Activated T-cell treated with anti-CD3 and anti-CD28 coated beads, Interleukin-2, amount 50 U/mL, for 24 hours (primary cell): ENCODE measurements at regions not wholly inside any gene's neighbourhood (a gene's known extent, or its start where the extent isn't known, plus 50 kb on each side); places are given as distances from the start of the nearest gene placed in this dataset.

Experiments used
- DNase-seq: peaks from one replicate; pipeline ENCODE4 v3.0.0-alpha.2; 2020
- H3K27ac Mint-ChIP-seq: 2 replicates; pipeline ENCODE4 v1.8.0; 2020; ENCODE audit warnings: mild to moderate bottlenecking, mixed read lengths
- H3K27me3 Mint-ChIP-seq: 2 replicates; pipeline ENCODE4 v1.8.0; 2020; ENCODE audit warnings: mixed read lengths
- H3K36me3 Mint-ChIP-seq: 2 replicates; pipeline ENCODE4 v1.8.0; 2020; ENCODE audit warnings: low read depth, mixed read lengths
- H3K4me1 Mint-ChIP-seq: 2 replicates; pipeline ENCODE4 v1.8.0; 2020; ENCODE audit warnings: low read depth, mixed read lengths
- H3K4me3 Mint-ChIP-seq: 2 replicates; pipeline ENCODE4 v1.8.0; 2020; ENCODE audit warnings: mild to moderate bottlenecking, moderate library complexity, mixed read lengths
- H3K9me3 Mint-ChIP-seq: 2 replicates; pipeline ENCODE4 v1.8.0; 2020; ENCODE audit warnings: mixed read lengths

GRCh38 chr2:187136646-187137045 lies 287.7 kb upstream of the ZSWIM2 start:
- Mint-ChIP-seq H3K36me3 (no peaks in the 10 kb centered on the region), H3K27me3 (no peaks in the 10 kb centered on the region)

GRCh38 chr2:187134306-187134705 lies 285.3 kb upstream of the ZSWIM2 start:
- no peaks in the 10 kb centered on the region for H3K9me3 Mint-ChIP-seq
- H3K27ac Mint-ChIP-seq = no peak overlapping the region
- no peaks in the 10 kb centered on the region for H3K4me1 Mint-ChIP-seq
- H3K36me3 Mint-ChIP-seq = no peaks in the 10 kb centered on the region
- no peak for DNase-seq
- H3K4me3 Mint-ChIP-seq = no peak overlapping the region
- H3K27me3 Mint-ChIP-seq = no peaks in the 10 kb centered on the region

More at GRCh38 chr2:187136646-187137045, 287.7 kb upstream of the ZSWIM2 start:
- Mint-ChIP-seq H3K9me3 (no peaks in the 10 kb centered on the region), H3K27ac (no peak overlapping the region), H3K4me1 (no peaks in the 10 kb centered on the region), H3K4me3 (no peak overlapping the region)
- DNase-seq = no peak

- DNase-seq = no peak
- Mint-ChIP-seq H3K27me3 (no peaks in the 10 kb centered on the region), H3K36me3 (no peaks in the 10 kb centered on the region), H3K4me3 (no peak overlapping the region), H3K27ac (no peak overlapping the region), H3K4me1 (no peaks in the 10 kb centered on the region), H3K9me3 (no peaks in the 10 kb centered on the region)
Measured at GRCh38 chr2:187129868-187130267, 280.9 kb upstream of the ZSWIM2 start.

GRCh38 chr2:187129306-187129705 lies 280.3 kb upstream of the ZSWIM2 start:
- H3K4me3 Mint-ChIP-seq = no peak overlapping the region
- no peak for DNase-seq

GRCh38 chr2:187126247-187127005 lies 277.5 kb upstream of the ZSWIM2 start:
- Mint-ChIP-seq H3K27me3 (no peaks in the 10 kb centered on the region), H3K36me3 (no peaks in the 10 kb centered on the region), H3K4me1 (no peaks in the 10 kb centered on the region), H3K9me3 (no peaks in the 10 kb centered on the region), H3K4me3 (no peak overlapping the region), H3K27ac (no peak overlapping the region)
- DNase-seq = no peak

More at GRCh38 chr2:187129306-187129705, 280.3 kb upstream of the ZSWIM2 start:
- Mint-ChIP-seq H3K36me3 (no peaks in the 10 kb centered on the region), H3K27ac (no peak overlapping the region), H3K4me1 (no peaks in the 10 kb centered on the region), H3K27me3 (no peaks in the 10 kb centered on the region), H3K9me3 (no peaks in the 10 kb centered on the region)

GRCh38 chr2:187125318-187125717 lies 276.3 kb upstream of the ZSWIM2 start:
- Mint-ChIP-seq H3K4me1 (no peaks in the 10 kb centered on the region), H3K9me3 (no peaks in the 10 kb centered on the region), H3K27me3 (no peaks in the 10 kb centered on the region), H3K36me3 (no peaks in the 10 kb centered on the region), H3K4me3 (no peak overlapping the region), H3K27ac (no peak overlapping the region)
- no peak for DNase-seq

- no peaks in the 10 kb centered on the region for H3K9me3 Mint-ChIP-seq
- no peak for DNase-seq
- no peaks in the 10 kb centered on the region for H3K4me1 Mint-ChIP-seq
Measured at GRCh38 chr2:187124529-187124928, 275.6 kb upstream of the ZSWIM2 start.

GRCh38 chr2:187118331-187119099 lies 269.5 kb upstream of the ZSWIM2 start:
- H3K27me3 Mint-ChIP-seq = no peaks in the 10 kb centered on the region
- no peaks in the 10 kb centered on the region for H3K4me1 Mint-ChIP-seq
- no peak for DNase-seq
- H3K4me3 Mint-ChIP-seq = no peak overlapping the region
- no peaks in the 10 kb centered on the region for H3K9me3 Mint-ChIP-seq
- H3K36me3 Mint-ChIP-seq = no peaks in the 10 kb centered on the region
- H3K27ac Mint-ChIP-seq = no peak overlapping the region

More at GRCh38 chr2:187124529-187124928, 275.6 kb upstream of the ZSWIM2 start:
- Mint-ChIP-seq H3K4me3 (no peak overlapping the region), H3K36me3 (no peaks in the 10 kb centered on the region), H3K27me3 (no peaks in the 10 kb centered on the region), H3K27ac (no peak overlapping the region)

- DNase-seq = no peak
- Mint-ChIP-seq H3K36me3 (no peaks in the 10 kb centered on the region), H3K9me3 (no peaks in the 10 kb centered on the region), H3K27me3 (no peaks in the 10 kb centered on the region), H3K4me3 (no peak overlapping the region), H3K4me1 (no peaks in the 10 kb centered on the region), H3K27ac (no peak overlapping the region)
Measured at GRCh38 chr2:187117483-187117882, 268.5 kb upstream of the ZSWIM2 start.

- Mint-ChIP-seq H3K27ac (no peak overlapping the region), H3K27me3 (no peaks in the 10 kb centered on the region), H3K4me1 (no peaks in the 10 kb centered on the region), H3K9me3 (no peaks in the 10 kb centered on the region), H3K4me3 (no peak overlapping the region), H3K36me3 (no peaks in the 10 kb centered on the region)
- no peak for DNase-seq
Measured at GRCh38 chr2:187115627-187116026, 266.7 kb upstream of the ZSWIM2 start.

GRCh38 chr2:187107001-187107400 lies 258.0 kb upstream of the ZSWIM2 start:
- DNase-seq = no peak
- H3K27me3 Mint-ChIP-seq = no peaks in the 10 kb centered on the region

GRCh38 chr2:187105218-187105617 lies 256.2 kb upstream of the ZSWIM2 start:
- Mint-ChIP-seq H3K9me3 (no peaks in the 10 kb centered on the region), H3K4me1 (no peaks in the 10 kb centered on the region), H3K27ac (no peak overlapping the region), H3K27me3 (no peaks in the 10 kb centered on the region), H3K36me3 (no peaks in the 10 kb centered on the region), H3K4me3 (no peak overlapping the region)
- no peak for DNase-seq

More at GRCh38 chr2:187107001-187107400, 258.0 kb upstream of the ZSWIM2 start:
- no peak overlapping the region for H3K4me3 Mint-ChIP-seq
- no peak overlapping the region for H3K27ac Mint-ChIP-seq
- no peaks in the 10 kb centered on the region for H3K36me3 Mint-ChIP-seq
- H3K9me3 Mint-ChIP-seq = no peaks in the 10 kb centered on the region
- H3K4me1 Mint-ChIP-seq = no peaks in the 10 kb centered on the region

GRCh38 chr2:187102381-187102780 lies 253.4 kb upstream of the ZSWIM2 start:
- no peak for DNase-seq
- no peak overlapping the region for H3K4me3 Mint-ChIP-seq
- H3K4me1 Mint-ChIP-seq = no peaks in the 10 kb centered on the region
- H3K27me3 Mint-ChIP-seq = no peaks in the 10 kb centered on the region
- H3K36me3 Mint-ChIP-seq = no peaks in the 10 kb centered on the region
- H3K9me3 Mint-ChIP-seq = peaks cover 2% of the 10 kb centered on the region
- no peak overlapping the region for H3K27ac Mint-ChIP-seq

GRCh38 chr2:187098154-187098553 lies 249.2 kb upstream of the ZSWIM2 start:
- no peaks in the 10 kb centered on the region for H3K36me3 Mint-ChIP-seq
- H3K27ac Mint-ChIP-seq = no peak overlapping the region
- H3K9me3 Mint-ChIP-seq = peaks cover 2% of the 10 kb centered on the region
- no peak for DNase-seq
- H3K27me3 Mint-ChIP-seq = no peaks in the 10 kb centered on the region
- H3K4me3 Mint-ChIP-seq = no peak overlapping the region
- H3K4me1 Mint-ChIP-seq = no peaks in the 10 kb centered on the region

GRCh38 chr2:187093771-187094412 lies 244.9 kb upstream of the ZSWIM2 start:
- no peaks in the 10 kb centered on the region for H3K4me1 Mint-ChIP-seq
- no peak overlapping the region for H3K27ac Mint-ChIP-seq
- no peak for DNase-seq

More at GRCh38 chr2:187093771-187094412, 244.9 kb upstream of the ZSWIM2 start:
- H3K9me3 Mint-ChIP-seq = peaks cover 2% of the 10 kb centered on the region
- H3K4me3 Mint-ChIP-seq = no peak overlapping the region
- no peaks in the 10 kb centered on the region for H3K27me3 Mint-ChIP-seq
- H3K36me3 Mint-ChIP-seq = no peaks in the 10 kb centered on the region
